ENCODE measurements at regions not wholly inside any gene's neighbourhood (a gene's known extent, or its start where the extent isn't known, plus 50 kb on each side); places are given as distances from the start of the nearest gene placed in this dataset.

DNA sequence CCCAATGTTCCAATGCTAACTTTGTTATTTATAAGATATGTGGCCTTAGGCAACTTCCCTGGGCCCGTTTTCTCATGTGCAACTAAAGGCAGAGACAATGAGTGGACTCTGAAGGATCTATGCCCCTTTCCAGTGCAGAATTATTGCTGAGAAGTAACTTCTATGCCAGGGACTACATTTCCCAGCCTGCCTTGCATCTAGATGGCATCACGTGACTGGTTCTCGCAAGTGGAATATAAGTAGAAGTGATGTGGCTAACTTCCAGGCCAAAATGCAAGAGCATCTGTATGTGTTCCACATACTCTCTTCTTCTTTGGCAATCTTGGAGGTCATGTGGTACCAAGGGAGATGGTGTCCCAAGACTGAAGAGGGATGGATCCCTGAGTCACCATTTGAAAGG lies 674.4 kb downstream of the NTRK3 start:
- Mint-ChIP-seq H3K9me3 (peaks cover 0 to 5% of the 10 kb centered on the region in 2 donors), H3K36me3 (no peaks in the 10 kb centered on the region), H3K27ac (no peak overlapping the region), H3K4me1 (no peaks in the 10 kb centered on the region), H3K4me3 (no peak overlapping the region), H3K27me3 (ENCODE audit: low read depth in 2 of 2) (peaks cover 0 to 3% of the 10 kb centered on the region in 2 donors)
- Histone ChIP-seq H3K9me3 (ENCODE audit: control insufficient read depth, insufficient read depth, low read length) (no peaks in the 10 kb centered on the region), H3K27me3 (ENCODE audit: control insufficient read depth, insufficient read depth, low read length) (no peaks in the 10 kb centered on the region), H3K27ac (ENCODE audit: low read length) (no peak overlapping the region), H3K4me1 (ENCODE audit: control insufficient read depth, insufficient read depth, low read length) (no peaks in the 10 kb centered on the region), H3K36me3 (ENCODE audit: control insufficient read depth, insufficient read depth, low read length) (no peaks in the 10 kb centered on the region), H3K4me3 (ENCODE audit: low read length) (no peak overlapping the region)
- TF ChIP-seq, protein P1, sequence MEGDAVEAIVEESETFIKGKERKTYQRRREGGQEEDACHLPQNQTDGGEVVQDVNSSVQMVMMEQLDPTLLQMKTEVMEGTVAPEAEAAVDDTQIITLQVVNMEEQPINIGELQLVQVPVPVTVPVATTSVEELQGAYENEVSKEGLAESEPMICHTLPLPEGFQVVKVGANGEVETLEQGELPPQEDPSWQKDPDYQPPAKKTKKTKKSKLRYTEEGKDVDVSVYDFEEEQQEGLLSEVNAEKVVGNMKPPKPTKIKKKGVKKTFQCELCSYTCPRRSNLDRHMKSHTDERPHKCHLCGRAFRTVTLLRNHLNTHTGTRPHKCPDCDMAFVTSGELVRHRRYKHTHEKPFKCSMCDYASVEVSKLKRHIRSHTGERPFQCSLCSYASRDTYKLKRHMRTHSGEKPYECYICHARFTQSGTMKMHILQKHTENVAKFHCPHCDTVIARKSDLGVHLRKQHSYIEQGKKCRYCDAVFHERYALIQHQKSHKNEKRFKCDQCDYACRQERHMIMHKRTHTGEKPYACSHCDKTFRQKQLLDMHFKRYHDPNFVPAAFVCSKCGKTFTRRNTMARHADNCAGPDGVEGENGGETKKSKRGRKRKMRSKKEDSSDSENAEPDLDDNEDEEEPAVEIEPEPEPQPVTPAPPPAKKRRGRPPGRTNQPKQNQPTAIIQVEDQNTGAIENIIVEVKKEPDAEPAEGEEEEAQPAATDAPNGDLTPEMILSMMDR (IDR thresholded peaks at IDR 0.05) = no peak
- no peak for ATAC-seq
- 86% methylated on average over 3 of the region's 3 CpGs for WGBS (ENCODE audit: insufficient coverage)
- DNase-seq = no peak
- intact Hi-C loops (cut with micrococcal nuclease) = no loop called here

DNA sequence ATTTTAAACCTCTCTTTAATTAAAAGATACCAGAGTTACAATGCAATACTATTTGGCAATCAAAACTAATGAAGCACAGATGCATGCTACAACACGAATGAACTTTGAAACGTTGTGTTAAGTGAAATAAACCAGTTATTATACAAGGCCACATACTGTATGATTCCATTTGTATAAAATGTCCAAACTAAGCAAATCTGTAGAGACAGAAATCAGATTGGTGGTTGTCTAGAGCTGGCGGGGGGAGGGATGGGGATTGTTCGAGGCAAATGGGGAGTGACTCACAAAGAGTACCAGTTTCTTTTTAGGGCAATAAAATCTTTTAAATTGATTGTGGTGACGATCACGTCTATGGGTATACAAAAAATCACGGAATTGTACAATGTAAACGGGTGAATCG lies 677.0 kb downstream of the NTRK3 start:
- no peak for DNase-seq
- intact Hi-C loops (cut with micrococcal nuclease) = no loop called here
- Histone ChIP-seq H3K36me3 (ENCODE audit: control insufficient read depth, insufficient read depth, low read length) (no peaks in the 10 kb centered on the region), H3K27me3 (ENCODE audit: control insufficient read depth, insufficient read depth, low read length) (no peaks in the 10 kb centered on the region), H3K4me1 (ENCODE audit: control insufficient read depth, insufficient read depth, low read length) (no peaks in the 10 kb centered on the region), H3K4me3 (ENCODE audit: low read length) (no peak overlapping the region), H3K9me3 (ENCODE audit: control insufficient read depth, insufficient read depth, low read length) (no peaks in the 10 kb centered on the region), H3K27ac (ENCODE audit: low read length) (no peak overlapping the region)
- Mint-ChIP-seq H3K27me3 (ENCODE audit: low read depth in 2 of 2) (peaks cover 0 to 1% of the 10 kb centered on the region in 2 donors), H3K4me1 (no peaks in the 10 kb centered on the region), H3K27ac (no peak overlapping the region), H3K9me3 (peaks cover 0 to 5% of the 10 kb centered on the region in 2 donors), H3K4me3 (no peak overlapping the region), H3K36me3 (no peaks in the 10 kb centered on the region)
- no peak for ATAC-seq
- WGBS (ENCODE audit: insufficient coverage) = 94% methylated on average over 7 of the region's 9 CpGs
- TF ChIP-seq, protein P1 (IDR thresholded peaks at IDR 0.05) = no peak

DNA sequence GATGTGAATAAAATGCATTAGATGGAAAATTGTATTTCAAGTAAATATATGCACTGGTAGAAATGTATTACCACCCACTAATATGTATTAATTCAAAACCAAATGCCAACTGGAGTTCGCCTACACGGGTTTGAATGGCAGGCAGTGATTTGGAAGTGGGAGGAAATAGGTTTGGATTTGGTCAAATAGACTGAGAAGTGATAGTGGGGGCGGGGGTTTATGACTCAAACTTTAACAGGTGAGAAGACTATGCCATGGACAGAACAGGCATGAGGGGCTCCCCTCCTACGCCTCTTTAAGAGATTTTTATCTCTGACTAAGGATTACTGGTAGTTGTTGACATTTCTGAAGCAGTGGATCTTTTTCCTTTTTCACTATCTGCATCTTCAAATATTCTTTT lies 677.8 kb downstream of the NTRK3 start:
- DNase-seq (no peak), ATAC-seq (no peak)
- no peak overlapping the region for H3K4me3 ChIP-seq (ENCODE audit: low read length)
- TF ChIP-seq, protein P1 (IDR thresholded peaks at IDR 0.05) = no peak
- H3K4me1 Mint-ChIP-seq = no peaks in the 10 kb centered on the region
- no peaks in the 10 kb centered on the region for H3K4me1 ChIP-seq (ENCODE audit: control insufficient read depth, insufficient read depth, low read length)
- H3K27me3 Mint-ChIP-seq (ENCODE audit: low read depth in 2 of 2) = no peaks in the 10 kb centered on the region
- no peaks in the 10 kb centered on the region for H3K9me3 ChIP-seq (ENCODE audit: control insufficient read depth, insufficient read depth, low read length)
- no peaks in the 10 kb centered on the region for H3K36me3 Mint-ChIP-seq
- no peak overlapping the region for H3K4me3 Mint-ChIP-seq
- H3K27ac ChIP-seq (ENCODE audit: low read length) = no peak overlapping the region
- WGBS (ENCODE audit: insufficient coverage) = 70% methylated on average over 3 of the region's 4 CpGs
- intact Hi-C loops (cut with micrococcal nuclease) = no loop called here
- H3K27ac Mint-ChIP-seq = no peak overlapping the region
- H3K9me3 Mint-ChIP-seq = peaks cover 0 to 3% of the 10 kb centered on the region in 2 donors
- H3K36me3 ChIP-seq (ENCODE audit: control insufficient read depth, insufficient read depth, low read length) = no peaks in the 10 kb centered on the region
- no peaks in the 10 kb centered on the region for H3K27me3 ChIP-seq (ENCODE audit: control insufficient read depth, insufficient read depth, low read length)

DNA sequence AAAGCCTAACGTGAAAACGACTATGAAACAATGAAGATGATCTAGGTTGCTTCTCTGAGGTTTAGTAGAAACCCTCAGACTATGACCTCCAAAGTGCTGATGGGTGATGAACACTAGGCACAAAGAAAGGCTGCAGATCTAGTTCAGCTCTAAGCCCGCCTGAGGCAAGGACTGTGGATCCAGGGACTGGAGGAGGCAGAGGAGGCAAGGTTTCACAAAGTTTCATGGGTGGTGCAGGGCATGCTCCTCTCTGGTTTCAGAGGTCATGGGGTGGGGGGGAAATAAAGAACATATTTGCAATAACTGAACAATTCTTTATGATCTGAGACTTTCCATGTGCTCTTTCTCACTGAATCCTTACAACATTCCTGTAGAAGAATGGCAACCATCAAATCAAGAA lies 679.2 kb downstream of the NTRK3 start:
- Mint-ChIP-seq H3K4me1 (no peaks in the 10 kb centered on the region), H3K27ac (no peak overlapping the region), H3K4me3 (no peak overlapping the region), H3K36me3 (no peaks in the 10 kb centered on the region), H3K27me3 (ENCODE audit: low read depth in 2 of 2) (no peaks in the 10 kb centered on the region), H3K9me3 (peaks cover 0 to 3% of the 10 kb centered on the region in 2 donors)
- Histone ChIP-seq H3K36me3 (ENCODE audit: control insufficient read depth, insufficient read depth, low read length) (no peaks in the 10 kb centered on the region), H3K4me3 (ENCODE audit: low read length) (no peak overlapping the region), H3K4me1 (ENCODE audit: control insufficient read depth, insufficient read depth, low read length) (no peaks in the 10 kb centered on the region), H3K9me3 (ENCODE audit: control insufficient read depth, insufficient read depth, low read length) (no peaks in the 10 kb centered on the region), H3K27me3 (ENCODE audit: control insufficient read depth, insufficient read depth, low read length) (no peaks in the 10 kb centered on the region), H3K27ac (ENCODE audit: low read length) (no peak overlapping the region)
- TF ChIP-seq, protein P1 (IDR thresholded peaks at IDR 0.05) = no peak
- DNase-seq (no peak), ATAC-seq (no peak)
- WGBS (ENCODE audit: insufficient coverage) = 87% methylated on average over 3 of the region's 3 CpGs
- intact Hi-C loops (cut with micrococcal nuclease) = no loop called here

Measured in natural killer cell (primary cell).